PC-9 (cell line): ENCODE measurements at regions not wholly inside any gene's neighbourhood (a gene's known extent, or its start where the extent isn't known, plus 50 kb on each side); places are given as distances from the start of the nearest gene placed in this dataset.

Source experiments
- CTCF ChIP-seq: fragments of 200-600 bp; sonication (generic); conservative IDR thresholded peaks from 2 replicates; pipeline ENCODE4 v1.6.1; 2017; ENCODE audit warnings: mixed run types, antibody characterized with exemption, mild to moderate bottlenecking, moderate library complexity
- EZH2 ChIP-seq: fragments of 200-600 bp; sonication (generic); IDR thresholded peaks from 2 replicates; pipeline ENCODE4 v1.8.0; 2017; ENCODE audit warnings: antibody characterized with exemption, low read depth

GRCh38 chr12:13474381-13474780, 277.9 kb downstream of the EMP1 start:
- TF ChIP-seq CTCF (no peak), EZH2 (no peak)
